Natural killer cell treated with Interleukin-12 subunit alpha and Interleukin-12 subunit beta and Interleukin-15 and Interleukin-18, amount 100 ng/mL, for 72 hours (primary cell): ENCODE measurements at regions not wholly inside any gene's neighbourhood (a gene's known extent, or its start where the extent isn't known, plus 50 kb on each side); places are given as distances from the start of the nearest gene placed in this dataset.

Experiments
- ATAC-seq, 2 donors: fragments of 150-1000 bp; cut with Tn5 transposase in 1 of 2; sonication (Bioruptor Pico), chemical (Tn5 transposase) in 1 of 2; 2 replicates each; pipeline ENCODE4 v1.10.0; 2021
- DNase-seq: peaks from one replicate; pipeline ENCODE4 v3.0.0; 2022; ENCODE audit warnings: low spot score
- H3K27ac Mint-ChIP-seq, 2 donors: 1 replicate in 1 of 2; 2 replicates in 1 of 2; pipeline ENCODE4 v1.8.0; 2022; ENCODE audit warnings: mixed read lengths in 2 of 2, mild to moderate bottlenecking in 1 of 2, moderate library complexity in 1 of 2
- H3K27me3 Mint-ChIP-seq, 2 donors: 1 replicate in 1 of 2; 2 replicates in 1 of 2; pipeline ENCODE4 v1.8.0; 2022; ENCODE audit warnings: mixed read lengths in 2 of 2
- H3K36me3 Mint-ChIP-seq: one replicate; pipeline ENCODE4 v1.8.0; 2022; ENCODE audit warnings: mixed read lengths
- H3K4me1 Mint-ChIP-seq, 2 donors: 1 replicate in 1 of 2; 2 replicates in 1 of 2; pipeline ENCODE4 v1.8.0; 2022; ENCODE audit warnings: low read depth in 2 of 2, mixed read lengths in 2 of 2, mild to moderate bottlenecking in 1 of 2
- H3K4me3 Mint-ChIP-seq: one replicate; pipeline ENCODE4 v1.8.0; 2022; ENCODE audit warnings: mixed read lengths
- H3K9me3 Mint-ChIP-seq: 2 replicates; pipeline ENCODE4 v1.8.0; 2022; ENCODE audit warnings: mixed read lengths

- DNase-seq (no peak), ATAC-seq (no peak)
- Mint-ChIP-seq H3K27ac (no peak overlapping the region), H3K36me3 (no peaks in the 10 kb centered on the region), H3K4me1 (no peaks in the 10 kb centered on the region), H3K9me3 (no peaks in the 10 kb centered on the region), H3K27me3 (peaks cover 16 to 21% of the 10 kb centered on the region in 2 donors), H3K4me3 (no peak overlapping the region)
Observed at GRCh38 chr17:6020376-6021010, 49.7 kb upstream of the WSCD1 start.
